ENCODE measurements at regions not wholly inside any gene's neighbourhood (a gene's known extent, or its start where the extent isn't known, plus 50 kb on each side); places are given as distances from the start of the nearest gene placed in this dataset.

DNA sequence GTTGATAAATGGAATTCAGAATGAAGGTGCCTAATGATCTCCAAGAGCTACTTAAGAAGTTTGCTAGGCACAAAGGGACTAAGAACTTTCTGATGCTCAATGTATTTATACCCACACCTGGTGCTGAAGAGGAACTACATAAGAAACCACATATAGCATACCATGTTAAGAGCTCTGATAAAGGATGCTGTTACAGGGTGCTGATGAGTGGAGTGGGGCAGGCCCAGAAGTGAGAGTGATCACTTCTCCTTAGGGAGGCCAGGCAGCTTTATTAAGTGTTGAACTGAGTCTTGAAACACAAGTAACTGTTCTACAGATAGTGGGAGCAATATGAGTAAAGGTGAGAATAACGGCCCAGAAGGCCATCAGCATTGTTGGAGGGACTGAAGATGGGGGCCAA, 68.3 kb upstream of the CHRDL1 start:
- H3K9me3 ChIP-seq (ENCODE audit: insufficient read depth, low read length), result no peaks in the 10 kb centered on the region
- no peaks in the 10 kb centered on the region for H4K20me1 ChIP-seq (ENCODE audit: low read depth, low read length)
- no peaks in the 10 kb centered on the region for H3F3A ChIP-seq (ENCODE audit: insufficient read depth)
- TF ChIP-seq CTCF (IDR thresholded peaks at IDR 0.05; ENCODE audit: insufficient read depth, low read length, poor library complexity, severe bottlenecking) (no peak), EZH2phosphoT487 (conservative IDR thresholded peaks at IDR 0.05; ENCODE audit: low read length) (no peak)
- no peaks in the 10 kb centered on the region for H3K36me3 ChIP-seq (ENCODE audit: low read length)
- no peaks in the 10 kb centered on the region for H3K9me2 ChIP-seq (replicated peaks; ENCODE audit: insufficient read depth, low read length)
- H2AFZ ChIP-seq (ENCODE audit: low read depth, low read length, severe bottlenecking), result no peak overlapping the region
- H3K79me2 ChIP-seq (ENCODE audit: insufficient read depth, low read length), result no peaks in the 10 kb centered on the region
- H3K27ac ChIP-seq (ENCODE audit: low read depth, low read length), result no peak overlapping the region
- no peak overlapping the region for H3K9ac ChIP-seq (ENCODE audit: low read length)
- no peaks in the 10 kb centered on the region for H3K27me3 ChIP-seq (ENCODE audit: low read length)
- no peak overlapping the region for H3K4me2 ChIP-seq (ENCODE audit: low read depth, low read length, poor library complexity, severe bottlenecking)
- no peak overlapping the region for H3K4me3 ChIP-seq (ENCODE audit: insufficient read depth, low read length, poor library complexity, severe bottlenecking)

DNA sequence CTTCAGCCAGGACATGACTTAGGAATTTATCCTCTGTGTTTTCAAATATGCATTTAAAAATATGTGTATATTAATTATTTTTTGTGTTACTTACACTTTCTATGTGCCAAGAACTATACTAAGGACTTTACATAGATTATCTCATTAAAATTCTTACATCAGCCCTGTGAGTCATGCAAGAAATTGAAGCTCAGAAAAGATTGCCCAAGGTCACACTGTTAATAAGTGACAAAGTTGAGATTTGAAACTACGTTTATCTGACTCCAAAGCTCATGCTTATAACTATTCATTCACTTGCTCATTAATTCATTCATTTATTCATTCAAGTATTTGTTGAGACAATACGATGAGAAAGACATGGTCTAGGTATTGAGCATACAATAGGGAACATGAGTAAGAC, 62.9 kb upstream of the CHRDL1 start:
- no peak overlapping the region for H3K4me2 ChIP-seq (ENCODE audit: low read depth, low read length, poor library complexity, severe bottlenecking)
- no peaks in the 10 kb centered on the region for H3K36me3 ChIP-seq (ENCODE audit: low read length)
- H3K9ac ChIP-seq (ENCODE audit: low read length), result no peak overlapping the region
- no peak overlapping the region for H2AFZ ChIP-seq (ENCODE audit: low read depth, low read length, severe bottlenecking)
- H3K79me2 ChIP-seq (ENCODE audit: insufficient read depth, low read length), result no peaks in the 10 kb centered on the region
- no peak overlapping the region for H3K27ac ChIP-seq (ENCODE audit: low read depth, low read length)
- H3K9me3 ChIP-seq (ENCODE audit: insufficient read depth, low read length), result no peaks in the 10 kb centered on the region
- no peaks in the 10 kb centered on the region for H3F3A ChIP-seq (ENCODE audit: insufficient read depth)
- TF ChIP-seq EZH2phosphoT487 (conservative IDR thresholded peaks at IDR 0.05; ENCODE audit: low read length) (no peak), CTCF (IDR thresholded peaks at IDR 0.05; ENCODE audit: insufficient read depth, low read length, poor library complexity, severe bottlenecking) (no peak)
- H3K9me2 ChIP-seq (replicated peaks; ENCODE audit: insufficient read depth, low read length), result no peaks in the 10 kb centered on the region
- no peaks in the 10 kb centered on the region for H4K20me1 ChIP-seq (ENCODE audit: low read depth, low read length)
- H3K27me3 ChIP-seq (ENCODE audit: low read length), result no peaks in the 10 kb centered on the region
- no peak overlapping the region for H3K4me3 ChIP-seq (ENCODE audit: insufficient read depth, low read length, poor library complexity, severe bottlenecking)

GRCh38 chrX:110853610-110854009, 58.0 kb upstream of the CHRDL1 start:
- no peak overlapping the region for H3K9ac ChIP-seq (ENCODE audit: low read length)
- no peaks in the 10 kb centered on the region for H3K9me3 ChIP-seq (ENCODE audit: insufficient read depth, low read length)
- no peak overlapping the region for H3K27ac ChIP-seq (ENCODE audit: low read depth, low read length)
- H2AFZ ChIP-seq (ENCODE audit: low read depth, low read length, severe bottlenecking), result no peak overlapping the region
- no peaks in the 10 kb centered on the region for H3F3A ChIP-seq (ENCODE audit: insufficient read depth)
- no peak overlapping the region for H3K4me3 ChIP-seq (ENCODE audit: insufficient read depth, low read length, poor library complexity, severe bottlenecking)
- no peaks in the 10 kb centered on the region for H3K79me2 ChIP-seq (ENCODE audit: insufficient read depth, low read length)
- H3K27me3 ChIP-seq (ENCODE audit: low read length), result no peaks in the 10 kb centered on the region
- no peaks in the 10 kb centered on the region for H4K20me1 ChIP-seq (ENCODE audit: low read depth, low read length)
- H3K4me2 ChIP-seq (ENCODE audit: low read depth, low read length, poor library complexity, severe bottlenecking), result no peak overlapping the region
- TF ChIP-seq EZH2phosphoT487 (conservative IDR thresholded peaks at IDR 0.05; ENCODE audit: low read length), result no peak
- H3K9me2 ChIP-seq (replicated peaks; ENCODE audit: insufficient read depth, low read length), result no peaks in the 10 kb centered on the region
- no peaks in the 10 kb centered on the region for H3K36me3 ChIP-seq (ENCODE audit: low read length)

DNA sequence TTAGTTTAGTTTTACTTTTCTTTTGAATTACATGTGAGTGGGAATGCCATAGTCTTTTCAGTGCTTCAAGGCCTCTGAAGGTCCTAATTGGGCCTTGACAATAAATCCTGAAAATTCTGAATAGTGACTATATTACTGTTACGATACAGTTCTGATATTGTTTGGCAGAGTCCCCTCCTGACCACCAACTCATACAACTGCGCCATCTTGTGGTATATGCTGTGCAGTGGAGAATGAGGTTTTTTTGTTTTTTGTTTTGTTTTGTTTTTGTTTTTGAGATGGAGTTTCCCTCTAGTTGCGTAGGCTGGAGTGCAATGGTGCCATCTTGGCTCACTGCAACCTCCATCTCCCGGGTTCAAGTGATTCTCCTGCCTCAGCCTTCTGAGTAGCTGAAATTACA, 56.6 kb upstream of the CHRDL1 start:
- H3K9me2 ChIP-seq (replicated peaks; ENCODE audit: insufficient read depth, low read length), result no peaks in the 10 kb centered on the region
- no peaks in the 10 kb centered on the region for H3K27me3 ChIP-seq (ENCODE audit: low read length)
- no peak overlapping the region for H2AFZ ChIP-seq (ENCODE audit: low read depth, low read length, severe bottlenecking)
- no peaks in the 10 kb centered on the region for H3K36me3 ChIP-seq (ENCODE audit: low read length)
- no peak overlapping the region for H3K9ac ChIP-seq (ENCODE audit: low read length)
- no peak overlapping the region for H3K27ac ChIP-seq (ENCODE audit: low read depth, low read length)
- no peaks in the 10 kb centered on the region for H3K79me2 ChIP-seq (ENCODE audit: insufficient read depth, low read length)
- H3K4me2 ChIP-seq (ENCODE audit: low read depth, low read length, poor library complexity, severe bottlenecking), result no peak overlapping the region
- no peaks in the 10 kb centered on the region for H3F3A ChIP-seq (ENCODE audit: insufficient read depth)
- TF ChIP-seq CTCF (IDR thresholded peaks at IDR 0.05; ENCODE audit: insufficient read depth, low read length, poor library complexity, severe bottlenecking), result peak; percentile 10
- no peak for TF ChIP-seq EZH2phosphoT487 (conservative IDR thresholded peaks at IDR 0.05; ENCODE audit: low read length)
- H4K20me1 ChIP-seq (ENCODE audit: low read depth, low read length), result no peaks in the 10 kb centered on the region
- H3K4me3 ChIP-seq (ENCODE audit: insufficient read depth, low read length, poor library complexity, severe bottlenecking), result no peak overlapping the region
- H3K9me3 ChIP-seq (ENCODE audit: insufficient read depth, low read length), result no peaks in the 10 kb centered on the region
